H1 (cell line): ENCODE measurements at regions not wholly inside any gene's neighbourhood (a gene's known extent, or its start where the extent isn't known, plus 50 kb on each side); places are given as distances from the start of the nearest gene placed in this dataset.

Source experiments
- CTCF ChIA-PET: fragments of 300-600 bp; sonication (Branson Sonifier 250); formaldehyde crosslinking; loops from one replicate; lab custom pipeline; 2021; ENCODE audit not compliant: partially characterized antibody; lab: Charles Lee
- POLR2A ChIA-PET: fragments of 300-600 bp; sonication (Branson Sonifier 250); formaldehyde crosslinking; loops from one replicate; lab custom pipeline; 2021; ENCODE audit warnings: inconsistent platforms; ENCODE audit not compliant: partially characterized antibody; lab: Charles Lee
- DNase-seq, 2 experiments: peaks; one replicate each; pipeline versions ENCODE4 v3.0.0 to v3.0.0-alpha.2; 2010 to 2022; ENCODE audit warnings: low spot score in 2 of 2, low read depth in 1 of 2, mixed read lengths in 1 of 2
- FAIRE-seq: peaks from 2 replicates; lab custom pipeline; 2011; peaks lifted over from hg19 to GRCh38; lab: Jason Lieb, UNC
- H2AFZ ChIP-seq: 2 replicates; pipeline ENCODE4 v1.8.1; 2012; ENCODE audit warnings: low read length, inconsistent platforms
- H2AK5ac ChIP-seq: 2 replicates; pipeline ENCODE4 v1.6.1; 2013; ENCODE audit warnings: low read depth, low read length
- H2BK120ac ChIP-seq: replicated peaks from 2 replicates; pipeline ENCODE3; 2013; ENCODE audit warnings: low read depth, low read length, inconsistent platforms
- H2BK12ac ChIP-seq: 2 replicates; pipeline ENCODE4 v1.6.1; 2013; ENCODE audit warnings: low read depth, low read length
- H2BK15ac ChIP-seq: 2 replicates; pipeline ENCODE4 v1.6.1; 2013; ENCODE audit warnings: low read length
- H2BK20ac ChIP-seq: 2 replicates; pipeline ENCODE4 v1.6.1; 2013; ENCODE audit warnings: low read length
- H2BK5ac ChIP-seq: 2 replicates; pipeline ENCODE4 v1.6.1; 2013; ENCODE audit warnings: low read depth, low read length
- H3K14ac ChIP-seq: 2 replicates; pipeline ENCODE4 v1.6.1; 2013; ENCODE audit warnings: inconsistent platforms; ENCODE audit not compliant: insufficient read length
- H3K18ac ChIP-seq: 2 replicates; pipeline ENCODE4 v1.6.1; 2013; ENCODE audit warnings: low read length; ENCODE audit errors: extremely low read depth
- H3K23ac ChIP-seq: 2 replicates; pipeline ENCODE4 v1.6.1; 2013; ENCODE audit warnings: inconsistent platforms; ENCODE audit not compliant: insufficient read length
- H3K23me2 ChIP-seq: 2 replicates; pipeline ENCODE4 v1.6.1; 2013; ENCODE audit warnings: low read depth, low read length
- H3K27ac ChIP-seq: 2 replicates; pipeline ENCODE4 v1.6.1; 2011; ENCODE audit warnings: low read depth, low read length, inconsistent platforms
- H3K27me3 ChIP-seq, 4 experiments: replicated peaks in 1 of 4; 1 replicate in 1 of 4; 2 replicates in 3 of 4; pipeline versions ENCODE4 v1.6.1 to v1.8.1; 2011 to 2013; ENCODE audit warnings: low read length in 3 of 4, mild to moderate bottlenecking in 3 of 4, inconsistent platforms in 2 of 4, mixed read lengths in 2 of 4, moderate library complexity in 1 of 4; ENCODE audit not compliant: control insufficient read depth in 3 of 4, insufficient read depth in 3 of 4; ENCODE audit errors: extremely low read depth in 1 of 4
- H3K36me3 ChIP-seq, 4 experiments: 2 replicates each; pipeline versions ENCODE4 v1.6.1 to v1.8.1; 2011 to 2013; ENCODE audit warnings: mild to moderate bottlenecking in 4 of 4, low read length in 3 of 4, moderate library complexity in 2 of 4, control low read depth in 1 of 4, inconsistent platforms in 1 of 4; ENCODE audit not compliant: insufficient read depth in 4 of 4, control insufficient read depth in 2 of 4
- H3K4ac ChIP-seq: replicated peaks from 2 replicates; pipeline ENCODE3; 2013; ENCODE audit warnings: low read length, low read depth, mixed read lengths, inconsistent platforms; ENCODE audit not compliant: insufficient read length
- H3K4me1 ChIP-seq, 4 experiments: replicated peaks in 1 of 4; 1 replicate in 1 of 4; 2 replicates in 3 of 4; pipeline versions ENCODE4 v1.6.1 to v1.8.1; 2011 to 2013; ENCODE audit warnings: low read length in 3 of 4, inconsistent platforms in 2 of 4, mixed read lengths in 1 of 4; ENCODE audit not compliant: insufficient read depth in 4 of 4, control insufficient read depth in 3 of 4
- H3K4me2 ChIP-seq, 2 experiments: 2 replicates each; pipeline versions ENCODE4 v1.6.1 to v1.8.1; 2011 to 2013; ENCODE audit warnings: low read depth in 2 of 2, low read length in 2 of 2, control low read depth in 1 of 2, inconsistent platforms in 1 of 2, mild to moderate bottlenecking in 1 of 2; ENCODE audit not compliant: insufficient read depth in 1 of 2
- H3K4me3 ChIP-seq, 4 experiments: fragments of 200-600, 300-600 bp in 1 of 4; sonication (generic), shearing (Covaris generic), sonication (Bioruptor Twin) in 1 of 4; 2 replicates each; pipeline versions ENCODE4 v1.5.1 to v1.8.1; 2011 to 2016; ENCODE audit warnings: low read length in 4 of 4, low read depth in 3 of 4, control low read depth in 2 of 4, inconsistent platforms in 2 of 4, mild to moderate bottlenecking in 2 of 4, mixed read lengths in 1 of 4, moderate library complexity in 1 of 4; ENCODE audit not compliant: insufficient read depth in 2 of 4; ENCODE audit errors: extremely low read depth in 1 of 4
- H3K56ac ChIP-seq: replicated peaks from 2 replicates; pipeline ENCODE3; 2013; ENCODE audit warnings: low read depth, mild to moderate bottlenecking, mixed read lengths, low read length, inconsistent platforms; ENCODE audit not compliant: insufficient read length
- H3K79me1 ChIP-seq: 2 replicates; pipeline ENCODE4 v1.6.1; 2013; ENCODE audit warnings: low read depth, low read length, control low read depth
- H3K79me2 ChIP-seq, 2 experiments: 2 replicates each; pipeline versions ENCODE4 v1.6.1 to v1.8.1; 2012 to 2013; ENCODE audit warnings: low read length in 2 of 2, mild to moderate bottlenecking in 2 of 2, inconsistent platforms in 1 of 2; ENCODE audit not compliant: insufficient read depth in 2 of 2, control insufficient read depth in 1 of 2
- H3K9ac ChIP-seq, 4 experiments: replicated peaks in 1 of 4; 1 replicate in 1 of 4; 2 replicates in 3 of 4; pipeline versions ENCODE4 v1.6.1 to v1.8.1; 2011 to 2013; ENCODE audit warnings: low read depth in 3 of 4, low read length in 3 of 4, control low read depth in 2 of 4, mild to moderate bottlenecking in 2 of 4, moderate library complexity in 2 of 4, inconsistent platforms in 1 of 4; ENCODE audit errors: extremely low read depth in 1 of 4
- H3K9me3 ChIP-seq, 2 experiments: 2 replicates each; pipeline versions ENCODE4 v1.6.1 to v1.8.1; 2012 to 2013; ENCODE audit warnings: mild to moderate bottlenecking in 2 of 2, moderate library complexity in 2 of 2, control low read depth in 1 of 2, inconsistent platforms in 1 of 2, low read depth in 1 of 2, low read length in 1 of 2, mixed read lengths in 1 of 2; ENCODE audit not compliant: insufficient read depth in 2 of 2
- H4K20me1 ChIP-seq, 2 experiments: replicated peaks in 1 of 2; 2 replicates each; pipeline versions ENCODE3 to v1.8.1; 2011 to 2013; ENCODE audit warnings: inconsistent platforms in 2 of 2, low read length in 2 of 2, mild to moderate bottlenecking in 1 of 2; ENCODE audit not compliant: insufficient read depth in 2 of 2, control insufficient read depth in 1 of 2
- H4K5ac ChIP-seq: 2 replicates; pipeline ENCODE4 v1.6.1; 2013; ENCODE audit warnings: low read length, low read depth, mixed read lengths, inconsistent platforms; ENCODE audit not compliant: insufficient read length
- H4K8ac ChIP-seq: 2 replicates; pipeline ENCODE4 v1.8.0; 2013; ENCODE audit warnings: mild to moderate bottlenecking, moderate library complexity, low read length, inconsistent platforms; ENCODE audit not compliant: insufficient read depth; ENCODE audit errors: extremely low read depth
- H4K91ac ChIP-seq: replicated peaks from 2 replicates; pipeline ENCODE3; 2013; ENCODE audit warnings: low read length, mixed read lengths, inconsistent platforms; ENCODE audit not compliant: insufficient read length
- BRCA1 ChIP-seq: IDR thresholded peaks from 2 replicates; pipeline ENCODE4 v1.6.1; 2012; ENCODE audit warnings: low read depth, low read length, improper control_type of control experiment
- CBX5 ChIP-seq: fragments of 300-800, 300-1000 bp; sonication (generic); IDR thresholded peaks from 2 replicates; pipeline ENCODE4 v1.7.1; 2016; ENCODE audit warnings: antibody characterized with exemption, low read length, low read depth
- EGR1 ChIP-seq: IDR thresholded peaks from 2 replicates; pipeline ENCODE4 v1.6.1; 2011; ENCODE audit warnings: low read depth, low read length, borderline replicate concordance
- GABPA ChIP-seq: IDR thresholded peaks from 2 replicates; pipeline ENCODE4 v1.6.1; 2011; ENCODE audit warnings: mild to moderate bottlenecking, low read length, moderate library complexity, borderline replicate concordance; ENCODE audit not compliant: insufficient read depth
- JUND ChIP-seq: IDR thresholded peaks from 2 replicates; pipeline ENCODE4 v1.6.1; 2011; ENCODE audit warnings: mild to moderate bottlenecking, improper control_type of control experiment, low read length
- KDM5A ChIP-seq: fragments of 200-600 bp; IDR thresholded peaks from 2 replicates; pipeline ENCODE4 v1.7.1; 2012; ENCODE audit warnings: mild to moderate bottlenecking, low read length, inconsistent platforms, mixed read lengths
- MAX ChIP-seq: IDR thresholded peaks from 2 replicates; pipeline ENCODE4 v1.6.1; 2012; ENCODE audit warnings: inconsistent platforms
- NRF1 ChIP-seq: IDR thresholded peaks from 2 replicates; pipeline ENCODE4 v1.6.1; 2011; ENCODE audit warnings: mild to moderate bottlenecking, low read depth, low read length, improper control_type of control experiment
- SAP30 ChIP-seq: fragments of 300-600 bp; sonication (generic); IDR thresholded peaks from 2 replicates; pipeline ENCODE4 v1.7.1; 2012; ENCODE audit warnings: low read length, moderate library complexity, mild to moderate bottlenecking, inconsistent platforms; ENCODE audit not compliant: insufficient read depth, insufficient replicate concordance
- TAF7 ChIP-seq: optimal IDR thresholded peaks from 2 replicates; pipeline ENCODE3; 2011; ENCODE audit warnings: low read depth, mild to moderate bottlenecking, inconsistent platforms, low read length, moderate library complexity, borderline replicate concordance
- TBP ChIP-seq: IDR thresholded peaks from 2 replicates; pipeline ENCODE4 v1.6.1; 2011; ENCODE audit warnings: low read depth, low read length, improper control_type of control experiment
- TCF12 ChIP-seq: IDR thresholded peaks from 2 replicates; pipeline ENCODE4 v1.6.1; 2011; ENCODE audit warnings: low read depth, mild to moderate bottlenecking, low read length
- YY1 ChIP-seq: IDR thresholded peaks from 2 replicates; pipeline ENCODE4 v1.6.1; 2011; ENCODE audit warnings: low read depth, mild to moderate bottlenecking, low read length
- WGBS, 2 experiments: shearing (Covaris generic) in 1 of 2; methylation state at CpG; one replicate each; pipeline versions ENCODE4 v1.1.6 to v1.1.7; 2013 to 2015; ENCODE audit warnings: low lambda C conversion rate in 2 of 2, mixed read lengths in 2 of 2, inconsistent platforms in 1 of 2, low coverage in 1 of 2, missing lambda C conversion rate in 1 of 2; ENCODE audit not compliant: insufficient replicate concordance in 2 of 2, insufficient coverage in 1 of 2, insufficient read length in 1 of 2; ENCODE audit errors: extremely low coverage in 1 of 2, missing lambda C conversion rate in 1 of 2; 5-methylcytosine and 5-hydroxymethylcytosine counted together
- TF ChIP-seq, protein P1 (sequence below): IDR thresholded peaks from 2 replicates; pipeline ENCODE4 v1.6.1; 2012; ENCODE audit warnings: low read length, inconsistent platforms

- H4K91ac ChIP-seq: no peak overlapping the region
- no peaks in the 10 kb centered on the region for H3K27me3 ChIP-seq
- H4K8ac ChIP-seq: no peak overlapping the region
- no peak overlapping the region for H3K14ac ChIP-seq
- no peaks in the 10 kb centered on the region for H3K79me2 ChIP-seq
- no peak overlapping the region for H2BK20ac ChIP-seq
- H3K18ac ChIP-seq: no peak overlapping the region
- WGBS, 2 experiments: 97% methylated on average over 2 of the region's 2 CpGs; no CpG with 5 or more reads in 1 of the 2 experiments
- ChIA-PET POLR2A (no interaction called here), CTCF (interaction anchor here (0.7 kb wide), 1 partner anchor 526 kb away, joined by 3 read pairs; no protein-coding TSS in a partner anchor)
- H2BK5ac ChIP-seq: no peak overlapping the region
- H3K9ac ChIP-seq: no peak overlapping the region
- H2BK12ac ChIP-seq: no peak overlapping the region
- DNase-seq: no peak
- no peak overlapping the region for H2BK120ac ChIP-seq
- no peaks in the 10 kb centered on the region for H3K79me1 ChIP-seq
- no peaks in the 10 kb centered on the region for H3K36me3 ChIP-seq
- H3K56ac ChIP-seq: no peak overlapping the region
- H3K23ac ChIP-seq: no peak overlapping the region
- no peak overlapping the region for H2BK15ac ChIP-seq
- FAIRE-seq: no peak
- no peak overlapping the region for H3K27ac ChIP-seq
- no peak overlapping the region for H3K4ac ChIP-seq
- no peaks in the 10 kb centered on the region for H4K20me1 ChIP-seq
- no peak overlapping the region for H2AK5ac ChIP-seq
- no peaks in the 10 kb centered on the region for H3K23me2 ChIP-seq
- H3K4me1 ChIP-seq: no peaks in the 10 kb centered on the region
- no peak overlapping the region for H4K5ac ChIP-seq
- no peak overlapping the region for H3K4me2 ChIP-seq
- H2AFZ ChIP-seq: no peak overlapping the region
- no peak overlapping the region for H3K4me3 ChIP-seq
- no peaks in the 10 kb centered on the region for H3K9me3 ChIP-seq
- no peak for TF ChIP-seq TAF7
- TF ChIP-seq EGR1: no peak
- TF ChIP-seq TCF12: no peak
- TF ChIP-seq MAX: no peak
- no peak for TF ChIP-seq YY1
- TF ChIP-seq TBP: no peak
- no peak for TF ChIP-seq JUND
- TF ChIP-seq, protein P1, sequence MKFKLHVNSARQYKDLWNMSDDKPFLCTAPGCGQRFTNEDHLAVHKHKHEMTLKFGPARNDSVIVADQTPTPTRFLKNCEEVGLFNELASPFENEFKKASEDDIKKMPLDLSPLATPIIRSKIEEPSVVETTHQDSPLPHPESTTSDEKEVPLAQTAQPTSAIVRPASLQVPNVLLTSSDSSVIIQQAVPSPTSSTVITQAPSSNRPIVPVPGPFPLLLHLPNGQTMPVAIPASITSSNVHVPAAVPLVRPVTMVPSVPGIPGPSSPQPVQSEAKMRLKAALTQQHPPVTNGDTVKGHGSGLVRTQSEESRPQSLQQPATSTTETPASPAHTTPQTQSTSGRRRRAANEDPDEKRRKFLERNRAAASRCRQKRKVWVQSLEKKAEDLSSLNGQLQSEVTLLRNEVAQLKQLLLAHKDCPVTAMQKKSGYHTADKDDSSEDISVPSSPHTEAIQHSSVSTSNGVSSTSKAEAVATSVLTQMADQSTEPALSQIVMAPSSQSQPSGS: no peak
- no peak for TF ChIP-seq CBX5
- TF ChIP-seq BRCA1: no peak
- TF ChIP-seq NRF1: no peak
- no peak for TF ChIP-seq KDM5A
- no peak for TF ChIP-seq GABPA
- TF ChIP-seq SAP30: no peak
Measured at GRCh38 chr5:103758996-103759395, 196.4 kb upstream of the NUDT12 start.
